Muscle layer of colon (tissue), 2 donors: ENCODE measurements at regions not wholly inside any gene's neighbourhood (a gene's known extent, or its start where the extent isn't known, plus 50 kb on each side); places are given as distances from the start of the nearest gene placed in this dataset.

ENCODE experiments used
- H3K27ac ChIP-seq: one replicate; pipeline ENCODE4 v1.7.0; 2013; ENCODE audit warnings: low read depth, mild to moderate bottlenecking, low read length, moderate library complexity
- H3K27me3 ChIP-seq, 2 donors: one replicate each; pipeline ENCODE4 v1.7.0; 2013; ENCODE audit warnings: low read length in 2 of 2, mild to moderate bottlenecking in 2 of 2; ENCODE audit not compliant: insufficient read depth in 2 of 2, control insufficient read depth in 1 of 2
- H3K36me3 ChIP-seq: one replicate; pipeline ENCODE4 v1.7.0; 2013; ENCODE audit warnings: mild to moderate bottlenecking, low read length; ENCODE audit not compliant: insufficient read depth
- H3K4me1 ChIP-seq: one replicate; pipeline ENCODE4 v1.7.0; 2013; ENCODE audit warnings: mild to moderate bottlenecking, low read length; ENCODE audit not compliant: insufficient read depth
- H3K4me3 ChIP-seq, 2 donors: one replicate each; pipeline ENCODE4 v1.7.0; 2013; ENCODE audit warnings: low read length in 2 of 2, low read depth in 1 of 2, mild to moderate bottlenecking in 1 of 2, moderate library complexity in 1 of 2
- H3K9ac ChIP-seq: one replicate; pipeline ENCODE4 v1.7.0; 2013; ENCODE audit warnings: low read length
- H3K9me3 ChIP-seq: one replicate; pipeline ENCODE4 v1.7.0; 2013; ENCODE audit warnings: mild to moderate bottlenecking, low read length
- donor health status: abdominal sarcoma.
- donor health status: Adenocarcinoma of cecum.

GRCh38 chr16:8397223-8397622 is 193.1 kb downstream of the TMEM114 start:
- Histone ChIP-seq H3K4me3 (no peak overlapping the region), H3K27me3 (no peaks in the 10 kb centered on the region), H3K27ac (no peak overlapping the region)

GRCh38 chr16:8396463-8396862 is 193.8 kb downstream of the TMEM114 start:
- Histone ChIP-seq H3K9ac (no peak overlapping the region), H3K27ac (no peak overlapping the region), H3K36me3 (no peaks in the 10 kb centered on the region), H3K27me3 (no peaks in the 10 kb centered on the region), H3K4me1 (no peaks in the 10 kb centered on the region), H3K9me3 (no peaks in the 10 kb centered on the region), H3K4me3 (no peak overlapping the region)

More at GRCh38 chr16:8397223-8397622, 193.1 kb downstream of the TMEM114 start:
- Histone ChIP-seq H3K4me1 (no peaks in the 10 kb centered on the region), H3K9me3 (no peaks in the 10 kb centered on the region), H3K36me3 (no peaks in the 10 kb centered on the region), H3K9ac (no peak overlapping the region)

GRCh38 chr16:8391257-8391656 is 199.1 kb downstream of the TMEM114 start:
- Histone ChIP-seq H3K9me3 (no peaks in the 10 kb centered on the region), H3K4me3 (no peak overlapping the region), H3K9ac (no peak overlapping the region)

GRCh38 chr16:8388684-8389083 is 201.6 kb downstream of the TMEM114 start:
- Histone ChIP-seq H3K9ac (no peak overlapping the region), H3K27ac (no peak overlapping the region), H3K27me3 (no peaks in the 10 kb centered on the region), H3K36me3 (no peaks in the 10 kb centered on the region), H3K4me3 (no peak overlapping the region), H3K4me1 (no peaks in the 10 kb centered on the region), H3K9me3 (no peaks in the 10 kb centered on the region)

More at GRCh38 chr16:8391257-8391656, 199.1 kb downstream of the TMEM114 start:
- no peaks in the 10 kb centered on the region for H3K4me1 ChIP-seq
- H3K27me3 ChIP-seq: no peaks in the 10 kb centered on the region
- no peaks in the 10 kb centered on the region for H3K36me3 ChIP-seq
- H3K27ac ChIP-seq: no peak overlapping the region

- Histone ChIP-seq H3K27me3 (no peaks in the 10 kb centered on the region), H3K4me1 (no peaks in the 10 kb centered on the region), H3K4me3 (no peak overlapping the region), H3K27ac (no peak overlapping the region), H3K9ac (no peak overlapping the region), H3K36me3 (no peaks in the 10 kb centered on the region), H3K9me3 (no peaks in the 10 kb centered on the region)
Measured at GRCh38 chr16:8381814-8382213, 208.5 kb downstream of the TMEM114 start.

GRCh38 chr16:8380311-8380710 is 210.0 kb downstream of the TMEM114 start:
- H3K9me3 ChIP-seq: no peaks in the 10 kb centered on the region
- H3K36me3 ChIP-seq: no peaks in the 10 kb centered on the region
- H3K4me1 ChIP-seq: no peaks in the 10 kb centered on the region
- H3K9ac ChIP-seq: no peak overlapping the region
- H3K4me3 ChIP-seq: no peak overlapping the region
- no peak overlapping the region for H3K27ac ChIP-seq
- no peaks in the 10 kb centered on the region for H3K27me3 ChIP-seq

GRCh38 chr16:8377864-8378263 is 212.4 kb downstream of the TMEM114 start:
- no peaks in the 10 kb centered on the region for H3K9me3 ChIP-seq
- no peaks in the 10 kb centered on the region for H3K4me1 ChIP-seq
- H3K27ac ChIP-seq: no peak overlapping the region
- no peak overlapping the region for H3K9ac ChIP-seq
- H3K4me3 ChIP-seq: no peak overlapping the region
- no peaks in the 10 kb centered on the region for H3K36me3 ChIP-seq
- no peaks in the 10 kb centered on the region for H3K27me3 ChIP-seq

GRCh38 chr16:8376858-8377257 is 213.5 kb downstream of the TMEM114 start:
- Histone ChIP-seq H3K9ac (no peak overlapping the region), H3K27ac (no peak overlapping the region), H3K4me3 (no peak overlapping the region), H3K9me3 (no peaks in the 10 kb centered on the region), H3K36me3 (no peaks in the 10 kb centered on the region), H3K4me1 (no peaks in the 10 kb centered on the region), H3K27me3 (no peaks in the 10 kb centered on the region)

- no peaks in the 10 kb centered on the region for H3K36me3 ChIP-seq
- no peaks in the 10 kb centered on the region for H3K27me3 ChIP-seq
- H3K9ac ChIP-seq: no peak overlapping the region
- no peaks in the 10 kb centered on the region for H3K4me1 ChIP-seq
- H3K27ac ChIP-seq: no peak overlapping the region
- H3K9me3 ChIP-seq: no peaks in the 10 kb centered on the region
- no peak overlapping the region for H3K4me3 ChIP-seq
Measured at GRCh38 chr16:8376430-8376829, 213.9 kb downstream of the TMEM114 start.

- Histone ChIP-seq H3K4me3 (no peak overlapping the region), H3K4me1 (no peaks in the 10 kb centered on the region), H3K9ac (no peak overlapping the region), H3K27ac (no peak overlapping the region), H3K9me3 (no peaks in the 10 kb centered on the region), H3K36me3 (no peaks in the 10 kb centered on the region), H3K27me3 (no peaks in the 10 kb centered on the region)
Measured at GRCh38 chr16:8375232-8375587, 215.1 kb downstream of the TMEM114 start.

GRCh38 chr16:8374586-8375231 is 215.6 kb downstream of the TMEM114 start:
- Histone ChIP-seq H3K4me3 (no peak overlapping the region), H3K36me3 (no peaks in the 10 kb centered on the region), H3K4me1 (no peaks in the 10 kb centered on the region), H3K9me3 (no peaks in the 10 kb centered on the region), H3K27ac (no peak overlapping the region), H3K9ac (no peak overlapping the region), H3K27me3 (no peaks in the 10 kb centered on the region)

GRCh38 chr16:8373676-8374431 is 216.5 kb downstream of the TMEM114 start:
- Histone ChIP-seq H3K27me3 (no peaks in the 10 kb centered on the region), H3K9ac (no peak overlapping the region), H3K4me3 (no peak overlapping the region), H3K36me3 (no peaks in the 10 kb centered on the region), H3K27ac (no peak overlapping the region), H3K4me1 (no peaks in the 10 kb centered on the region), H3K9me3 (no peaks in the 10 kb centered on the region)
